H1 (cell line): ENCODE measurements at regions not wholly inside any gene's neighbourhood (a gene's known extent, or its start where the extent isn't known, plus 50 kb on each side); places are given as distances from the start of the nearest gene placed in this dataset.

Experiments
- CTCF ChIP-seq, 3 experiments: IDR thresholded peaks; 1 replicate in 2 of 3; 2 replicates in 1 of 3; pipeline versions ENCODE4 v1.5.1 to v1.6.1; 2011; ENCODE audit warnings: low read length in 3 of 3, mild to moderate bottlenecking in 3 of 3, inconsistent platforms in 2 of 3, low read depth in 1 of 3, moderate library complexity in 1 of 3; ENCODE audit not compliant: insufficient read depth in 1 of 3; ENCODE audit errors: control extremely low read depth in 1 of 3
- SP2 ChIP-seq: IDR thresholded peaks from 2 replicates; pipeline ENCODE4 v1.6.1; 2012; ENCODE audit warnings: mild to moderate bottlenecking, low read length, inconsistent platforms

- TF ChIP-seq CTCF (IDR thresholded peaks at IDR 0.05; ENCODE audit: control extremely low read depth in 1 of 3, insufficient read depth in 1 of 3, low read depth in 1 of 3, low read length in 3 of 3) = no peak
- no peak for TF ChIP-seq SP2
Measured at GRCh38 chr16:13344001-13344400, 442.6 kb downstream of the SHISA9 start.
